ENCODE measurements at regions not wholly inside any gene's neighbourhood (a gene's known extent, or its start where the extent isn't known, plus 50 kb on each side); places are given as distances from the start of the nearest gene placed in this dataset.

GRCh38 chr2:7117076-7117475 lies 199.9 kb downstream of the RNF144A start:
- Histone ChIP-seq H3K9ac (ENCODE audit: low read depth, low read length) (no peak overlapping the region), H3K27ac (ENCODE audit: low read length) (no peak overlapping the region), H3K36me3 (ENCODE audit: insufficient read depth, low read depth, low read length) (no peaks in the 10 kb centered on the region), H3K9me3 (ENCODE audit: insufficient read depth, low read depth, low read length) (no peaks in the 10 kb centered on the region), H3K27me3 (ENCODE audit: insufficient read depth, low read length) (no peaks in the 10 kb centered on the region), H3K4me1 (ENCODE audit: insufficient read depth, low read length) (peaks cover 4% of the 10 kb centered on the region; the same call in 1 of the 2 replicates), H3K4me3 (ENCODE audit: low read length) (no peak overlapping the region)

GRCh38 chr2:7118606-7119131 lies 201.5 kb downstream of the RNF144A start:
- H3K4me1 ChIP-seq (ENCODE audit: insufficient read depth, low read length), result peaks cover 4% of the 10 kb centered on the region; the same call in 1 of the 2 replicates
- no peak overlapping the region for H3K4me3 ChIP-seq (ENCODE audit: low read length)
- H3K9ac ChIP-seq (ENCODE audit: low read depth, low read length), result no peak overlapping the region
- no peak overlapping the region for H3K27ac ChIP-seq (ENCODE audit: low read length)
- H3K9me3 ChIP-seq (ENCODE audit: insufficient read depth, low read depth, low read length), result no peaks in the 10 kb centered on the region
- no peaks in the 10 kb centered on the region for H3K36me3 ChIP-seq (ENCODE audit: insufficient read depth, low read depth, low read length)
- H3K27me3 ChIP-seq (ENCODE audit: insufficient read depth, low read length), result no peaks in the 10 kb centered on the region

- Histone ChIP-seq H3K27ac (ENCODE audit: low read length) (no peak overlapping the region), H3K9ac (ENCODE audit: low read depth, low read length) (no peak overlapping the region), H3K27me3 (ENCODE audit: insufficient read depth, low read length) (no peaks in the 10 kb centered on the region), H3K4me3 (ENCODE audit: low read length) (no peak overlapping the region), H3K4me1 (ENCODE audit: insufficient read depth, low read length) (peaks cover 4% of the 10 kb centered on the region; the same call in 1 of the 2 replicates), H3K9me3 (ENCODE audit: insufficient read depth, low read depth, low read length) (no peaks in the 10 kb centered on the region), H3K36me3 (ENCODE audit: insufficient read depth, low read depth, low read length) (no peaks in the 10 kb centered on the region)
These were observed 202.1 kb downstream of the RNF144A start for GRCh38 chr2:7119132-7119835.

- H3K36me3 ChIP-seq (ENCODE audit: insufficient read depth, low read depth, low read length), result no peaks in the 10 kb centered on the region
- H3K4me3 ChIP-seq (ENCODE audit: low read length), result no peak overlapping the region
- no peaks in the 10 kb centered on the region for H3K9me3 ChIP-seq (ENCODE audit: insufficient read depth, low read depth, low read length)
- peaks cover 4% of the 10 kb centered on the region; the same call in 1 of the 2 replicates for H3K4me1 ChIP-seq (ENCODE audit: insufficient read depth, low read length)
- H3K9ac ChIP-seq (ENCODE audit: low read depth, low read length), result no peak overlapping the region
- no peaks in the 10 kb centered on the region for H3K27me3 ChIP-seq (ENCODE audit: insufficient read depth, low read length)
- no peak overlapping the region for H3K27ac ChIP-seq (ENCODE audit: low read length)
These were observed 204.6 kb downstream of the RNF144A start for GRCh38 chr2:7121851-7122250.

- Histone ChIP-seq H3K27me3 (ENCODE audit: insufficient read depth, low read length) (no peaks in the 10 kb centered on the region), H3K9ac (ENCODE audit: low read depth, low read length) (no peak overlapping the region), H3K4me1 (ENCODE audit: insufficient read depth, low read length) (no peaks in the 10 kb centered on the region), H3K9me3 (ENCODE audit: insufficient read depth, low read depth, low read length) (no peaks in the 10 kb centered on the region), H3K36me3 (ENCODE audit: insufficient read depth, low read depth, low read length) (no peaks in the 10 kb centered on the region), H3K4me3 (ENCODE audit: low read length) (no peak overlapping the region), H3K27ac (ENCODE audit: low read length) (no peak overlapping the region)
These were observed 209.9 kb downstream of the RNF144A start for GRCh38 chr2:7127156-7127555.

- H3K36me3 ChIP-seq (ENCODE audit: insufficient read depth, low read depth, low read length), result no peaks in the 10 kb centered on the region
- no peak overlapping the region for H3K4me3 ChIP-seq (ENCODE audit: low read length)
- no peaks in the 10 kb centered on the region for H3K27me3 ChIP-seq (ENCODE audit: insufficient read depth, low read length)
- H3K9me3 ChIP-seq (ENCODE audit: insufficient read depth, low read depth, low read length), result no peaks in the 10 kb centered on the region
- no peaks in the 10 kb centered on the region for H3K4me1 ChIP-seq (ENCODE audit: insufficient read depth, low read length)
- H3K27ac ChIP-seq (ENCODE audit: low read length), result no peak overlapping the region
- no peak overlapping the region for H3K9ac ChIP-seq (ENCODE audit: low read depth, low read length)
These were observed 210.5 kb downstream of the RNF144A start for GRCh38 chr2:7127687-7128086.

- Histone ChIP-seq H3K27me3 (ENCODE audit: insufficient read depth, low read length) (no peaks in the 10 kb centered on the region), H3K9me3 (ENCODE audit: insufficient read depth, low read depth, low read length) (no peaks in the 10 kb centered on the region), H3K9ac (ENCODE audit: low read depth, low read length) (no peak overlapping the region), H3K4me3 (ENCODE audit: low read length) (no peak overlapping the region), H3K27ac (ENCODE audit: low read length) (no peak overlapping the region), H3K36me3 (ENCODE audit: insufficient read depth, low read depth, low read length) (no peaks in the 10 kb centered on the region), H3K4me1 (ENCODE audit: insufficient read depth, low read length) (no peaks in the 10 kb centered on the region)
These were observed 214.0 kb downstream of the RNF144A start for GRCh38 chr2:7131261-7131660.

- Histone ChIP-seq H3K4me3 (ENCODE audit: low read length) (no peak overlapping the region), H3K27me3 (ENCODE audit: insufficient read depth, low read length) (no peaks in the 10 kb centered on the region), H3K27ac (ENCODE audit: low read length) (no peak overlapping the region)
These were observed 215.5 kb downstream of the RNF144A start for GRCh38 chr2:7132753-7133152.

GRCh38 chr2:7133521-7133920 lies 216.3 kb downstream of the RNF144A start:
- no peak overlapping the region for H3K4me3 ChIP-seq (ENCODE audit: low read length)
- H3K27ac ChIP-seq (ENCODE audit: low read length), result no peak overlapping the region
- H3K9me3 ChIP-seq (ENCODE audit: insufficient read depth, low read depth, low read length), result no peaks in the 10 kb centered on the region
- H3K4me1 ChIP-seq (ENCODE audit: insufficient read depth, low read length), result no peaks in the 10 kb centered on the region
- H3K9ac ChIP-seq (ENCODE audit: low read depth, low read length), result no peak overlapping the region
- H3K36me3 ChIP-seq (ENCODE audit: insufficient read depth, low read depth, low read length), result no peaks in the 10 kb centered on the region
- no peaks in the 10 kb centered on the region for H3K27me3 ChIP-seq (ENCODE audit: insufficient read depth, low read length)

More at GRCh38 chr2:7132753-7133152, 215.5 kb downstream of the RNF144A start:
- Histone ChIP-seq H3K36me3 (ENCODE audit: insufficient read depth, low read depth, low read length) (no peaks in the 10 kb centered on the region), H3K9ac (ENCODE audit: low read depth, low read length) (no peak overlapping the region), H3K4me1 (ENCODE audit: insufficient read depth, low read length) (no peaks in the 10 kb centered on the region), H3K9me3 (ENCODE audit: insufficient read depth, low read depth, low read length) (no peaks in the 10 kb centered on the region)

GRCh38 chr2:7140306-7140705 lies 223.1 kb downstream of the RNF144A start:
- no peaks in the 10 kb centered on the region for H3K27me3 ChIP-seq (ENCODE audit: insufficient read depth, low read length)
- no peaks in the 10 kb centered on the region for H3K36me3 ChIP-seq (ENCODE audit: insufficient read depth, low read depth, low read length)
- no peak overlapping the region for H3K4me3 ChIP-seq (ENCODE audit: low read length)
- no peak overlapping the region for H3K27ac ChIP-seq (ENCODE audit: low read length)
- H3K4me1 ChIP-seq (ENCODE audit: insufficient read depth, low read length), result peaks cover under 1% of the 10 kb centered on the region
- no peak overlapping the region for H3K9ac ChIP-seq (ENCODE audit: low read depth, low read length)
- no peaks in the 10 kb centered on the region for H3K9me3 ChIP-seq (ENCODE audit: insufficient read depth, low read depth, low read length)

GRCh38 chr2:7145707-7146106 lies 228.5 kb downstream of the RNF144A start:
- H3K4me3 ChIP-seq (ENCODE audit: low read length), result no peak overlapping the region
- H3K27me3 ChIP-seq (ENCODE audit: insufficient read depth, low read length), result no peaks in the 10 kb centered on the region
- no peak overlapping the region for H3K9ac ChIP-seq (ENCODE audit: low read depth, low read length)
- H3K4me1 ChIP-seq (ENCODE audit: insufficient read depth, low read length), result peaks cover 9% of the 10 kb centered on the region
- H3K27ac ChIP-seq (ENCODE audit: low read length), result no peak overlapping the region
- H3K9me3 ChIP-seq (ENCODE audit: insufficient read depth, low read depth, low read length), result no peaks in the 10 kb centered on the region
- no peaks in the 10 kb centered on the region for H3K36me3 ChIP-seq (ENCODE audit: insufficient read depth, low read depth, low read length)

GRCh38 chr2:7146151-7146550 lies 228.9 kb downstream of the RNF144A start:
- Histone ChIP-seq H3K9ac (ENCODE audit: low read depth, low read length) (no peak overlapping the region), H3K9me3 (ENCODE audit: insufficient read depth, low read depth, low read length) (no peaks in the 10 kb centered on the region), H3K27me3 (ENCODE audit: insufficient read depth, low read length) (no peaks in the 10 kb centered on the region), H3K36me3 (ENCODE audit: insufficient read depth, low read depth, low read length) (no peaks in the 10 kb centered on the region), H3K4me3 (ENCODE audit: low read length) (no peak overlapping the region), H3K27ac (ENCODE audit: low read length) (no peak overlapping the region), H3K4me1 (ENCODE audit: insufficient read depth, low read length) (peaks cover 9% of the 10 kb centered on the region)
